ENCODE measurements at regions not wholly inside any gene's neighbourhood (a gene's known extent, or its start where the extent isn't known, plus 50 kb on each side); places are given as distances from the start of the nearest gene placed in this dataset.

DNA sequence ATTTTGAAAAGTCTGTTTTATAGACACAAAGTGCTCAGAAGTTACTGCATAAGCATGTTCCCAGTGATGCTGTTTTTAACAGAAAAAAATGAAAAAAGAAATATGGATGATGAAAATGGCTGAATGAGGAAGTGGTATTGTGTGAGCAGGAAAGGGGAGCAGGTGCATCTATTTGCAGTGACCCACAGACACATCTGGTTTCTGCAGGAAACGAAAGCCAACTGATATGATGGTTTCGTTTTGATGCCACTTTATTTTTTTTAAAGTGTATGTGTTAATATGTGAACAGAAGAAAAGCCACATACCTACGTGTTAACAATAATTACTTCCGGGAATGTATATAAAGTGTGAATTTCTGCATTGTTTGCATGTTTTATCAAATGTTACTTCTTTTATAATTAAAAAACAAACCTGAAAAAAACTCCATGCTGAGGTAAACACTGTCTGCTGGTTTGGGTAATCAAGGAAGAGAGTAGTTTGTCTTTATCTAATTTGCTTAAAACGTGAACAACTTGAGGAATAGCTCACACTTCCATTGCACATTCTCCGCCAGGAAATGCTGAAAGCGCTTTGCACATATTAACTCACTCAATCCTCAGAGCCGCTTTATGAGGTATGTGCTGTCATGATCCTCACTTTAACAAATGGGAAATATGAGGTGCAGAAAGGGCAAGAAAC lies 1335.9 kb downstream of the TBC1D22A start:
- Histone ChIP-seq H3K27ac (no peak overlapping the region), H3K9me3 (no peaks in the 10 kb centered on the region), H3K4me1 (no peaks in the 10 kb centered on the region), H3K4me3 (no peak overlapping the region), H3K36me3 (no peaks in the 10 kb centered on the region), H3K27me3 (peaks cover 0 to 7% of the 10 kb centered on the region in 2 donors)
- 61 to 66% methylated on average over 8 of the region's 8 CpGs for WGBS, 2 donors
- TF ChIP-seq POLR2A (IDR thresholded peaks at IDR 0.05): no peak
- TF ChIP-seq EP300 (IDR thresholded peaks at IDR 0.05): no peak
- TF ChIP-seq, protein P1, sequence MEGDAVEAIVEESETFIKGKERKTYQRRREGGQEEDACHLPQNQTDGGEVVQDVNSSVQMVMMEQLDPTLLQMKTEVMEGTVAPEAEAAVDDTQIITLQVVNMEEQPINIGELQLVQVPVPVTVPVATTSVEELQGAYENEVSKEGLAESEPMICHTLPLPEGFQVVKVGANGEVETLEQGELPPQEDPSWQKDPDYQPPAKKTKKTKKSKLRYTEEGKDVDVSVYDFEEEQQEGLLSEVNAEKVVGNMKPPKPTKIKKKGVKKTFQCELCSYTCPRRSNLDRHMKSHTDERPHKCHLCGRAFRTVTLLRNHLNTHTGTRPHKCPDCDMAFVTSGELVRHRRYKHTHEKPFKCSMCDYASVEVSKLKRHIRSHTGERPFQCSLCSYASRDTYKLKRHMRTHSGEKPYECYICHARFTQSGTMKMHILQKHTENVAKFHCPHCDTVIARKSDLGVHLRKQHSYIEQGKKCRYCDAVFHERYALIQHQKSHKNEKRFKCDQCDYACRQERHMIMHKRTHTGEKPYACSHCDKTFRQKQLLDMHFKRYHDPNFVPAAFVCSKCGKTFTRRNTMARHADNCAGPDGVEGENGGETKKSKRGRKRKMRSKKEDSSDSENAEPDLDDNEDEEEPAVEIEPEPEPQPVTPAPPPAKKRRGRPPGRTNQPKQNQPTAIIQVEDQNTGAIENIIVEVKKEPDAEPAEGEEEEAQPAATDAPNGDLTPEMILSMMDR (IDR thresholded peaks at IDR 0.05): no peak
- no peak for DNase-seq (ENCODE audit: low spot score in 2 of 2)

DNA sequence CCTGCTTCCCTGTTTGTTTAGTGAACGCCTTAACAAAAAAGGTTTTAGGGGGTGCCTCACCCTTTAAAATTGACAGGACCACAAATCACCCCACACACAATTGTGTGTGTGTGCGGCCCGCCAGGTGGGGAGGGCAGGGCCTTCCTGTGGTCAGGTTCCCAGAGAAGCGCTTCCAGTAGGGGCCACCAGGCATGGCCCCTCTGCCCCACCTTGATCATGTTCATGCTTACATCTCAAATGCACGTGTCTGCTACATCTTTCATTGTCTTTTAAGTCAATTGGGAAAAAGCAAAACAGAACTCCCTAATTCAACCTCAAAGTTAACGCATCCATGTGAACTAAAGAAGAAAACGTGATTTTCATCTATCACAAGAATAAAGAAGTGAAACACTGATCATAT lies 1335.3 kb downstream of the TBC1D22A start:
- WGBS, 2 donors: 58 to 76% methylated on average over 6 to 7 of the region's 7 CpGs
- Histone ChIP-seq H3K9me3 (no peaks in the 10 kb centered on the region), H3K27ac (no peak overlapping the region), H3K4me3 (no peak overlapping the region), H3K27me3 (peaks cover 0 to 7% of the 10 kb centered on the region in 2 donors), H3K36me3 (no peaks in the 10 kb centered on the region), H3K4me1 (no peaks in the 10 kb centered on the region)
- no peak for DNase-seq (ENCODE audit: low spot score in 2 of 2)
- TF ChIP-seq, protein P1 (IDR thresholded peaks at IDR 0.05): no peak
- TF ChIP-seq POLR2A (IDR thresholded peaks at IDR 0.05): no peak
- no peak for TF ChIP-seq EP300 (IDR thresholded peaks at IDR 0.05)

DNA sequence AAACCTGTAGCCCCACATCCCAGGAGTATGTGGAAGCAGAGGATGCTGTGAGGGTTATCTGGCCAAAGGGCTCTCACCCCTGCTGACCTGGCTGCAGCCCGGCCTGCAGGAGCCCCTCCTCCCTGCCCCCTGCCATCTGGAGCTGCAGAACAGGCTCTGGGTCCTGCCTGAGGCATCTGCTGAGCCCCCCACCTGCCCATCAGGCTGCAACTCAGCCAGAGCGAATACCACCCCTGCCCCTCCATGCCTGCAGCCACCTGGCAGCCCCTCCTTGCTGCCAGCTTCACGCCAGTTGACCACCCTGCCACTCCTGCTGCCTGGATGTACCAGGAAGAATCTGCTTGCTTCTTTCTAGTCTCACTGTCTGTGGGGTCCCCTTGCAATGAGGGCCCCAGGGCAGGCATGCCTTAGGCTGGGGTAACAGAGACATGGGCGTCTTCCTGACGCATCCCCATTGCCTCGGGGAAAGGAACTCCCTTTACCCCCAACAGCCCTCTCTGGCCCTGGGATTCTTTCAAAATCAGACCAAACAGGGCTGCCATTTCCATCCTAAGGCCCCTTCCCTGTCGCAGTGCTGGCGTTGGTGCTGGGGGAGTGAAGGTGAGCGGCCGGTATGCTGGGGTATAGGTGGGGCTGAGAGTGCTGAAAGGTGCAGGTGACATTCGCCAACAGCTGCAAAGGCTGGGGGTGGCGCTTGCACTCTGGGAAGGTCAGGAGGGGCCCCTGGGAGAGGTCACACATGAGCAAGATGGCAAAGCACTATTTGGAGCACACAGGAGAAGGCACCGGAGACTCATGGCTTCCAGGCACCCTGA lies 1334.6 kb downstream of the TBC1D22A start:
- 46 to 74% methylated on average over 13 of the region's 13 CpGs for WGBS, 2 donors
- H3K4me3 ChIP-seq: no peak overlapping the region
- DNase-seq (ENCODE audit: low spot score in 2 of 2): no peak

DNA sequence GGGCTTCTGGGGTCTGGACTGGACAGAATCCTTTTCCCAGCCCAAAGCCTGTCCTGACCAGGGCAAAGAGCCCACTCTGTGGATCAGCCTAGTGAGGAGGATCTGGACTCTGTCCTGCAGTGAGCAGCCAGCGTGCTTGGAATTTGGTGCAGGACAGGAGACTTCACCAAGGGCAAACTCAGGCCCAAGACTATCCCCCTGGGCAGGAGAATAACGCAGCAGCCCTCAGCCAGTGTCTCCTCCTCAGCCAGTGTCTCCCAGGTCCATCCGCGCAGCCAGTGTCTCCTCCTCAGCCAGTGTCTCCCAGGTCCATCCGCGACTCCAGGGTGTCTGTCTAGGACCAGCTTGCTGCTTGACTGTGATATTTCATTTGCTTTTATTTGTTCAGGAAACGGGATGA lies 1334.0 kb downstream of the TBC1D22A start:
- no peak overlapping the region for H3K27ac ChIP-seq
- WGBS, 2 donors: 11 to 76% methylated on average over 3 to 7 of the region's 7 CpGs
- DNase-seq (ENCODE audit: low spot score in 2 of 2): no peak
- TF ChIP-seq EP300 (IDR thresholded peaks at IDR 0.05): no peak
- peaks cover 0 to 7% of the 10 kb centered on the region in 2 donors for H3K27me3 ChIP-seq
- H3K36me3 ChIP-seq: no peaks in the 10 kb centered on the region
- H3K9me3 ChIP-seq: no peaks in the 10 kb centered on the region
- H3K4me3 ChIP-seq: no peak overlapping the region
- no peaks in the 10 kb centered on the region for H3K4me1 ChIP-seq

More for the DNA sequence above, 1334.6 kb downstream of the TBC1D22A start:
- TF ChIP-seq EP300 (IDR thresholded peaks at IDR 0.05) (no peak), POLR2A (IDR thresholded peaks at IDR 0.05) (no peak)
- TF ChIP-seq, protein P1 (IDR thresholded peaks at IDR 0.05): no peak
- Histone ChIP-seq H3K36me3 (no peaks in the 10 kb centered on the region), H3K27ac (no peak overlapping the region), H3K9me3 (no peaks in the 10 kb centered on the region), H3K27me3 (peaks cover 0 to 7% of the 10 kb centered on the region in 2 donors), H3K4me1 (no peaks in the 10 kb centered on the region)

DNA sequence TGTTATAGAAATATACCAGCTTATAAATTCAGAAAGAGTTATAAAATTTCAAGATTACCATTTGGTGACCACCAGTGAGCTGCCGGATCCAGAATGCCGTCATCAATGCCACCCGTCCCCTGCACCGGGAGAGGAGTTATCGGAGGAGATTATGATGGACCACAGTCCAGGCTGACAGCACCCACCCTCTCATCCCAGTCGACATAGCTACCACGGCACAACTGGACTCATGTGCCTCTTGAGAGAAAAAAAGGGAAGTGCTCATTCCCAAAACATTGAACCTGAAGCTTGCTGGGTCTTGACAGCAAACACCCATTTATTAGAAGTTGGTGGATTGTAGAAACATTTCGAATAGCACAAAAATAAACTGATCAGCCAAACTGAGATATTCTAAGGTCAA lies 1331.5 kb downstream of the TBC1D22A start:
- no peak for DNase-seq (ENCODE audit: low spot score in 2 of 2)

DNA sequence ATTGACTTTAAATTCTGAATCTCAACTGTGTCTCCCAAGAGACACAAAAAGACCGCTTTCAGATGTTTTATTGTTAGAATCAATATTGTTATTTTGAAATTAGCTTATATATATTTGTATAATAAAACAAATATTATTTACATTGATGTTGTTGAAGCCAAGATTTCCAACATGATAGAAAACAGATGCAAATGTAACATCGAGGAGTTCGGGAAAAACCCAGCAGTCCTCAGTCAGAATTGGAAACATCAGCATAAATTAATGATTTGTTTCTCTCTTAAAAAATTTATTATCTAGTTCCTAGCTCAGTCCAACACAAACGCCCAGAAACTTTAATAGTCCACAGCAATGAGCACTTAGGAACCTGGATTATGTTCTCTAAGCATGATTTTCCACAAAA lies 1330.4 kb downstream of the TBC1D22A start:
- H3K9me3 ChIP-seq: no peaks in the 10 kb centered on the region
- TF ChIP-seq, protein P1 (IDR thresholded peaks at IDR 0.05): no peak
- TF ChIP-seq EP300 (IDR thresholded peaks at IDR 0.05) (no peak), POLR2A (IDR thresholded peaks at IDR 0.05) (no peak)
- H3K4me3 ChIP-seq: no peak overlapping the region
- H3K27me3 ChIP-seq: no peaks in the 10 kb centered on the region
- H3K4me1 ChIP-seq: peaks cover 0 to 24% (median 13%) of the 10 kb centered on the region in 4 donors
- H3K27ac ChIP-seq: no peak overlapping the region
- DNase-seq (ENCODE audit: low spot score in 2 of 2): no peak
- WGBS, 2 donors: 60 to 64% methylated on average over 4 of the region's 4 CpGs
- H3K36me3 ChIP-seq: no peaks in the 10 kb centered on the region

More for the DNA sequence above, 1331.5 kb downstream of the TBC1D22A start:
- no peak overlapping the region for H3K4me3 ChIP-seq
- WGBS, 2 donors: 81 to 87% methylated on average over 8 of the region's 8 CpGs
- no peaks in the 10 kb centered on the region for H3K36me3 ChIP-seq
- no peaks in the 10 kb centered on the region for H3K9me3 ChIP-seq
- H3K4me1 ChIP-seq: peaks cover 0 to 19% (median 13%) of the 10 kb centered on the region in 4 donors
- H3K27ac ChIP-seq: no peak overlapping the region
- no peak for TF ChIP-seq POLR2A (IDR thresholded peaks at IDR 0.05)
- no peaks in the 10 kb centered on the region for H3K27me3 ChIP-seq

All from tibial nerve (tissue), 4 donors.